GM23338 (cell line): ENCODE measurements at regions not wholly inside any gene's neighbourhood (a gene's known extent, or its start where the extent isn't known, plus 50 kb on each side); places are given as distances from the start of the nearest gene placed in this dataset.

Source experiments
- ATAC-seq: fragments of 200-7000 bp; cut with Tn5 transposase; 3 replicates; pipeline ENCODE4 v1.9.1; 2020
- DNase-seq: peaks from one replicate; pipeline ENCODE4 v3.0.0-alpha.2; 2015; ENCODE audit warnings: low spot score
- H2AFZ ChIP-seq: fragments of 200-600 bp; sonication (generic); 2 replicates; pipeline ENCODE4 v1.8.0; 2016; ENCODE audit warnings: antibody characterized with exemption, mild to moderate bottlenecking, moderate library complexity
- H3F3A ChIP-seq: fragments of 200-600 bp; sonication (generic); replicated peaks from 2 replicates; pipeline ENCODE4 v1.8.0; 2017; ENCODE audit warnings: antibody characterized with exemption, mixed run types, low read depth
- H3K27ac ChIP-seq: fragments of 200-600 bp; sonication (generic); 2 replicates; pipeline ENCODE4 v1.6.1; 2016; ENCODE audit warnings: low read depth
- H3K27me3 ChIP-seq: fragments of 200-600 bp; sonication (generic); 2 replicates; pipeline ENCODE4 v1.8.0; 2016; ENCODE audit warnings: mild to moderate bottlenecking, mixed run types, moderate library complexity; ENCODE audit not compliant: insufficient read depth
- H3K36me3 ChIP-seq: fragments of 200-600 bp; sonication (generic); 2 replicates; pipeline ENCODE4 v1.8.0; 2016; ENCODE audit warnings: mild to moderate bottlenecking; ENCODE audit not compliant: insufficient read depth
- H3K4me1 ChIP-seq: fragments of 200-600 bp; sonication (generic); 2 replicates; pipeline ENCODE4 v1.8.0; 2016; ENCODE audit warnings: mild to moderate bottlenecking, moderate library complexity; ENCODE audit not compliant: insufficient read depth
- H3K4me2 ChIP-seq: fragments of 200-600 bp; sonication (generic); 2 replicates; pipeline ENCODE4 v1.7.1; 2017; ENCODE audit warnings: mixed run types
- H3K4me3 ChIP-seq: fragments of 200-600 bp; sonication (generic); 2 replicates; pipeline ENCODE4 v1.6.1; 2016; ENCODE audit warnings: mixed run types
- H3K79me2 ChIP-seq: fragments of 200-600 bp; sonication (generic); replicated peaks from 2 replicates; pipeline ENCODE4 v1.8.0; 2017; ENCODE audit warnings: mild to moderate bottlenecking; ENCODE audit not compliant: insufficient read depth
- H3K9me2 ChIP-seq: fragments of 200-600 bp; sonication (generic); 2 replicates; pipeline ENCODE4 v1.8.0; 2017; ENCODE audit not compliant: insufficient read depth
- H4K20me1 ChIP-seq: fragments of 200-600 bp; sonication (generic); replicated peaks from 2 replicates; pipeline ENCODE4 v1.8.0; 2017; ENCODE audit warnings: mild to moderate bottlenecking; ENCODE audit not compliant: insufficient read depth
- H3K27ac Mint-ChIP-seq: 2 replicates; pipeline ENCODE4 v1.8.0; 2020; ENCODE audit warnings: inconsistent platforms, mild to moderate bottlenecking, moderate library complexity, mixed read lengths
- H3K27me3 Mint-ChIP-seq: 3 replicates; pipeline ENCODE4 v1.8.0; 2022; ENCODE audit warnings: low read depth, mild to moderate bottlenecking, moderate library complexity, mixed read lengths, inconsistent platforms; ENCODE audit not compliant: insufficient read depth, poor library complexity
- H3K36me3 Mint-ChIP-seq: 3 replicates; pipeline ENCODE4 v1.8.0; 2021; ENCODE audit warnings: low read depth, mild to moderate bottlenecking, inconsistent platforms, moderate library complexity, mixed read lengths
- H3K4me1 Mint-ChIP-seq: 3 replicates; pipeline ENCODE4 v1.8.0; 2020; ENCODE audit warnings: mild to moderate bottlenecking, inconsistent platforms, mixed read lengths
- H3K4me3 Mint-ChIP-seq: 3 replicates; pipeline ENCODE4 v1.8.0; 2021; ENCODE audit warnings: moderate library complexity, mild to moderate bottlenecking, inconsistent platforms, mixed read lengths
- H3K9me3 Mint-ChIP-seq: 3 replicates; pipeline ENCODE4 v1.8.0; 2020; ENCODE audit warnings: moderate library complexity, mild to moderate bottlenecking, inconsistent platforms, mixed read lengths
- CREB1 ChIP-seq: fragments of 250-450 bp; sonication (Bioruptor Pico); IDR thresholded peaks from 2 replicates; pipeline ENCODE4 v1.5.0; 2020; ENCODE audit warnings: low read depth, mild to moderate bottlenecking, moderate library complexity
- CTCF ChIP-seq, 2 experiments: fragments of 200-600 bp in 1 of 2; sonication (generic) in 1 of 2; conservative IDR thresholded peaks; 2 replicates each; pipeline versions ENCODE4 v1.5.1 to v1.6.1; 2016 to 2017; ENCODE audit warnings: antibody characterized with exemption in 2 of 2, low read depth in 2 of 2, mild to moderate bottlenecking in 2 of 2, moderate library complexity in 1 of 2
- ETS1 ChIP-seq: IDR thresholded peaks from 2 replicates; pipeline ENCODE4 v1.6.1; 2016; ENCODE audit warnings: antibody characterized with exemption
- EZH2 ChIP-seq: fragments of 200-600 bp; sonication (generic); IDR thresholded peaks from one replicate; pipeline ENCODE4 v1.8.0; 2017; ENCODE audit warnings: antibody characterized with exemption, mild to moderate bottlenecking, low read depth; ENCODE audit not compliant: unreplicated experiment
- EZH2phosphoT487 ChIP-seq: fragments of 200-600 bp; sonication (generic); IDR thresholded peaks from one replicate; pipeline ENCODE4 v1.8.1; 2018; ENCODE audit warnings: antibody characterized with exemption; ENCODE audit not compliant: unreplicated experiment
- JUNB ChIP-seq: IDR thresholded peaks from one replicate; pipeline ENCODE4 v1.6.1; 2016; ENCODE audit warnings: antibody characterized with exemption; ENCODE audit not compliant: unreplicated experiment
- NANOG ChIP-seq: IDR thresholded peaks from 2 replicates; pipeline ENCODE4 v1.6.1; 2016; ENCODE audit warnings: antibody characterized with exemption, borderline replicate concordance
- POLR2AphosphoS5 ChIP-seq: IDR thresholded peaks from 2 replicates; pipeline ENCODE4 v1.6.1; 2016; ENCODE audit warnings: antibody characterized with exemption, low read depth
- STAT1 ChIP-seq: IDR thresholded peaks from one replicate; pipeline ENCODE4 v1.6.1; 2016; ENCODE audit warnings: antibody characterized with exemption; ENCODE audit not compliant: unreplicated experiment
- ZNF114 ChIP-seq: fragments of 250-450 bp; sonication (Bioruptor Pico); IDR thresholded peaks from 2 replicates; pipeline ENCODE4 v1.5.0; 2020; ENCODE audit warnings: mild to moderate bottlenecking, moderate library complexity
- ZNF331 ChIP-seq: fragments of 250-450 bp; sonication (Bioruptor Pico); IDR thresholded peaks from 2 replicates; pipeline ENCODE4 v1.5.0; 2020; ENCODE audit warnings: low read depth, mild to moderate bottlenecking, moderate library complexity
- TF ChIP-seq, protein P1 (sequence below): IDR thresholded peaks from one replicate; pipeline ENCODE4 v1.6.1; 2018; ENCODE audit warnings: antibody characterized with exemption; ENCODE audit not compliant: unreplicated experiment
- TF ChIP-seq, protein P2 (sequence below): fragments of 250-450 bp; sonication (Bioruptor Pico); IDR thresholded peaks from 2 replicates; pipeline ENCODE4 v1.5.0; 2020; ENCODE audit warnings: mild to moderate bottlenecking, moderate library complexity

DNA sequence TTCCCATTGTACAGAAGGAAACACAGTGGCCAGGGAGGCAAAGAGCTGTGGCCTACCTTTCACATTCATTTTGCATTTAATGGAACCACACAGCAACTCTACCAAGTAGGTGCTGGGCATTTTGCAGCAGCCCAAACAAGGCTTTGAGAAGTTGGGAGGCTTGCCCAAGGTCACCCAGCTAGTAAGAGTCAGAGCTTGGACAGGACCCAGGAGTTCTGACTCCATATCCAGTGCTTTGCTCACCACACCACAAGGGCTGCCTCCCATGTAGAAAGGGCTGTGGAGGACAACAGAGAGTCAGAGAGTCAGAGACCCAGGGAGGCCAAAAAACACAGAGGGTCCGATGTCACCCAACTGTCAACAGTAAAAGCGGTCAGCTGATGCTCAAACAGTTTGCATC is 400.2 kb downstream of the BCL11B start:
- Histone ChIP-seq H3K4me2 (no peak overlapping the region), H3K79me2 (no peaks in the 10 kb centered on the region), H4K20me1 (no peaks in the 10 kb centered on the region), H3K27me3 (no peaks in the 10 kb centered on the region), H2AFZ (no peak overlapping the region), H3K36me3 (no peaks in the 10 kb centered on the region), H3K27ac (no peak overlapping the region), H3K4me3 (no peak overlapping the region), H3K4me1 (no peaks in the 10 kb centered on the region), H3K9me2 (peaks cover 4% of the 10 kb centered on the region; the same call in 1 of the 2 replicates), H3F3A (no peaks in the 10 kb centered on the region)
- Mint-ChIP-seq H3K27me3 (peaks cover 8% of the 10 kb centered on the region), H3K4me1 (no peaks in the 10 kb centered on the region), H3K4me3 (no peak overlapping the region), H3K9me3 (peaks cover 3% of the 10 kb centered on the region; the same call in 1 of the 3 replicates), H3K36me3 (no peaks in the 10 kb centered on the region; the same call in 2 of the 3 replicates), H3K27ac (no peak overlapping the region)
- no peak for TF ChIP-seq CTCF (conservative IDR thresholded peaks at IDR 0.05; ENCODE audit: low read depth in 2 of 2)
- TF ChIP-seq NANOG, result no peak
- TF ChIP-seq STAT1, result no peak
- TF ChIP-seq JUNB, result no peak
- TF ChIP-seq EZH2phosphoT487, result no peak
- TF ChIP-seq EZH2, result no peak
- TF ChIP-seq, protein P1, sequence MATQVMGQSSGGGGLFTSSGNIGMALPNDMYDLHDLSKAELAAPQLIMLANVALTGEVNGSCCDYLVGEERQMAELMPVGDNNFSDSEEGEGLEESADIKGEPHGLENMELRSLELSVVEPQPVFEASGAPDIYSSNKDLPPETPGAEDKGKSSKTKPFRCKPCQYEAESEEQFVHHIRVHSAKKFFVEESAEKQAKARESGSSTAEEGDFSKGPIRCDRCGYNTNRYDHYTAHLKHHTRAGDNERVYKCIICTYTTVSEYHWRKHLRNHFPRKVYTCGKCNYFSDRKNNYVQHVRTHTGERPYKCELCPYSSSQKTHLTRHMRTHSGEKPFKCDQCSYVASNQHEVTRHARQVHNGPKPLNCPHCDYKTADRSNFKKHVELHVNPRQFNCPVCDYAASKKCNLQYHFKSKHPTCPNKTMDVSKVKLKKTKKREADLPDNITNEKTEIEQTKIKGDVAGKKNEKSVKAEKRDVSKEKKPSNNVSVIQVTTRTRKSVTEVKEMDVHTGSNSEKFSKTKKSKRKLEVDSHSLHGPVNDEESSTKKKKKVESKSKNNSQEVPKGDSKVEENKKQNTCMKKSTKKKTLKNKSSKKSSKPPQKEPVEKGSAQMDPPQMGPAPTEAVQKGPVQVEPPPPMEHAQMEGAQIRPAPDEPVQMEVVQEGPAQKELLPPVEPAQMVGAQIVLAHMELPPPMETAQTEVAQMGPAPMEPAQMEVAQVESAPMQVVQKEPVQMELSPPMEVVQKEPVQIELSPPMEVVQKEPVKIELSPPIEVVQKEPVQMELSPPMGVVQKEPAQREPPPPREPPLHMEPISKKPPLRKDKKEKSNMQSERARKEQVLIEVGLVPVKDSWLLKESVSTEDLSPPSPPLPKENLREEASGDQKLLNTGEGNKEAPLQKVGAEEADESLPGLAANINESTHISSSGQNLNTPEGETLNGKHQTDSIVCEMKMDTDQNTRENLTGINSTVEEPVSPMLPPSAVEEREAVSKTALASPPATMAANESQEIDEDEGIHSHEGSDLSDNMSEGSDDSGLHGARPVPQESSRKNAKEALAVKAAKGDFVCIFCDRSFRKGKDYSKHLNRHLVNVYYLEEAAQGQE, result no peak
- TF ChIP-seq ZNF331 (CRISPR knock-in tag), result no peak
- TF ChIP-seq POLR2AphosphoS5, result no peak
- no peak for TF ChIP-seq ETS1
- no peak for TF ChIP-seq CREB1 (CRISPR knock-in tag)
- TF ChIP-seq, protein P2, sequence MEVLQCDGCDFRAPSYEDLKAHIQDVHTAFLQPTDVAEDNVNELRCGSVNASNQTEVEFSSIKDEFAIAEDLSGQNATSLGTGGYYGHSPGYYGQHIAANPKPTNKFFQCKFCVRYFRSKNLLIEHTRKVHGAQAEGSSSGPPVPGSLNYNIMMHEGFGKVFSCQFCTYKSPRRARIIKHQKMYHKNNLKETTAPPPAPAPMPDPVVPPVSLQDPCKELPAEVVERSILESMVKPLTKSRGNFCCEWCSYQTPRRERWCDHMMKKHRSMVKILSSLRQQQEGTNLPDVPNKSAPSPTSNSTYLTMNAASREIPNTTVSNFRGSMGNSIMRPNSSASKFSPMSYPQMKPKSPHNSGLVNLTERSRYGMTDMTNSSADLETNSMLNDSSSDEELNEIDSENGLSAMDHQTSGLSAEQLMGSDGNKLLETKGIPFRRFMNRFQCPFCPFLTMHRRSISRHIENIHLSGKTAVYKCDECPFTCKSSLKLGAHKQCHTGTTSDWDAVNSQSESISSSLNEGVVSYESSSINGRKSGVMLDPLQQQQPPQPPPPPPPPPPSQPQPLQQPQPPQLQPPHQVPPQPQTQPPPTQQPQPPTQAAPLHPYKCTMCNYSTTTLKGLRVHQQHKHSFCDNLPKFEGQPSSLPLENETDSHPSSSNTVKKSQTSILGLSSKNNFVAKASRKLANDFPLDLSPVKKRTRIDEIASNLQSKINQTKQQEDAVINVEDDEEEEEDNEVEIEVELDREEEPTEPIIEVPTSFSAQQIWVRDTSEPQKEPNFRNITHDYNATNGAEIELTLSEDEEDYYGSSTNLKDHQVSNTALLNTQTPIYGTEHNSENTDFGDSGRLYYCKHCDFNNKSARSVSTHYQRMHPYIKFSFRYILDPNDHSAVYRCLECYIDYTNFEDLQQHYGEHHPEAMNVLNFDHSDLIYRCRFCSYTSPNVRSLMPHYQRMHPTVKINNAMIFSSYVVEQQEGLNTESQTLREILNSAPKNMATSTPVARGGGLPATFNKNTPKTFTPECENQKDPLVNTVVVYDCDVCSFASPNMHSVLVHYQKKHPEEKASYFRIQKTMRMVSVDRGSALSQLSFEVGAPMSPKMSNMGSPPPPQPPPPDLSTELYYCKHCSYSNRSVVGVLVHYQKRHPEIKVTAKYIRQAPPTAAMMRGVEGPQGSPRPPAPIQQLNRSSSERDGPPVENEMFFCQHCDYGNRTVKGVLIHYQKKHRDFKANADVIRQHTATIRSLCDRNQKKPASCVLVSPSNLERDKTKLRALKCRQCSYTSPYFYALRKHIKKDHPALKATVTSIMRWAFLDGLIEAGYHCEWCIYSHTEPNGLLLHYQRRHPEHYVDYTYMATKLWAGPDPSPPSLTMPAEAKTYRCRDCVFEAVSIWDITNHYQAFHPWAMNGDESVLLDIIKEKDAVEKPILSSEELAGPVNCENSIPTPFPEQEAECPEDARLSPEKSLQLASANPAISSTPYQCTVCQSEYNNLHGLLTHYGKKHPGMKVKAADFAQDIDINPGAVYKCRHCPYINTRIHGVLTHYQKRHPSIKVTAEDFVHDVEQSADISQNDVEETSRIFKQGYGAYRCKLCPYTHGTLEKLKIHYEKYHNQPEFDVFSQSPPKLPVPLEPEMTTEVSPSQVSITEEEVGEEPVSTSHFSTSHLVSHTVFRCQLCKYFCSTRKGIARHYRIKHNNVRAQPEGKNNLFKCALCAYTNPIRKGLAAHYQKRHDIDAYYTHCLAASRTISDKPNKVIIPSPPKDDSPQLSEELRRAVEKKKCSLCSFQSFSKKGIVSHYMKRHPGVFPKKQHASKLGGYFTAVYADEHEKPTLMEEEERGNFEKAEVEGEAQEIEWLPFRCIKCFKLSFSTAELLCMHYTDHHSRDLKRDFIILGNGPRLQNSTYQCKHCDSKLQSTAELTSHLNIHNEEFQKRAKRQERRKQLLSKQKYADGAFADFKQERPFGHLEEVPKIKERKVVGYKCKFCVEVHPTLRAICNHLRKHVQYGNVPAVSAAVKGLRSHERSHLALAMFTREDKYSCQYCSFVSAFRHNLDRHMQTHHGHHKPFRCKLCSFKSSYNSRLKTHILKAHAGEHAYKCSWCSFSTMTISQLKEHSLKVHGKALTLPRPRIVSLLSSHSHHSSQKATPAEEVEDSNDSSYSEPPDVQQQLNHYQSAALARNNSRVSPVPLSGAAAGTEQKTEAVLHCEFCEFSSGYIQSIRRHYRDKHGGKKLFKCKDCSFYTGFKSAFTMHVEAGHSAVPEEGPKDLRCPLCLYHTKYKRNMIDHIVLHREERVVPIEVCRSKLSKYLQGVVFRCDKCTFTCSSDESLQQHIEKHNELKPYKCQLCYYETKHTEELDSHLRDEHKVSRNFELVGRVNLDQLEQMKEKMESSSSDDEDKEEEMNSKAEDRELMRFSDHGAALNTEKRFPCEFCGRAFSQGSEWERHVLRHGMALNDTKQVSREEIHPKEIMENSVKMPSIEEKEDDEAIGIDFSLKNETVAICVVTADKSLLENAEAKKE (CRISPR knock-in tag), result no peak
- no peak for TF ChIP-seq ZNF114 (CRISPR knock-in tag)
- DNase-seq, result no peak
- no peak for ATAC-seq
